Peyer's patch (tissue), 4 donors: ENCODE measurements at regions not wholly inside any gene's neighbourhood (a gene's known extent, or its start where the extent isn't known, plus 50 kb on each side); places are given as distances from the start of the nearest gene placed in this dataset.

Experiments
- POLR2A ChIP-seq, 2 donors: fragments of 450-650 bp; IDR thresholded peaks; one replicate each; pipeline ENCODE4 v1.5.1; 2017; ENCODE audit warnings: antibody characterized with exemption in 2 of 2, mild to moderate bottlenecking in 2 of 2, moderate library complexity in 2 of 2
- TF ChIP-seq, protein P1 (sequence below), 6 experiments: fragments of 450-650 bp in 4 of 6; fragments of 200-600 bp in 2 of 6; sonication (generic) in 1 of 6; IDR thresholded peaks; one replicate each; pipeline ENCODE4 v1.5.1; 2017 to 2019; ENCODE audit warnings: antibody characterized with exemption in 6 of 6, mild to moderate bottlenecking in 3 of 6, moderate library complexity in 1 of 6

DNA sequence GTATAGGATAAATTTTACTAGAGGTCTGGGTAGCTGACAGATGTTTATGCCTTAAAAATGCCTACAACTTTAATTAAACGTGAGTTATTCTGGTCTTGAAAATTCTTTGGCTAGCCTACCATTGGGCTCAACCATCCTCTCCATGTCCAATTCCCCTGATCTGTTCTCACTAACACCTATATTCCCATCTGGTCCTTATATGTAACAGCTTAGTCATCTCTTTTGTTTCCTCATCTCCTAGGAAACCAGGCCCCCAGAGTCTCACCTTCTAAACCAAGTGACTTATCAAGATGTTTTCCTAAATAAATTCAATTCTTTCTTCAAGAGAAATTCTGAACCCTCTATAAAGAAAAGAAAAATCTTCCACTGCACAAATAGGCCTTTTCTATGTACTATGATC lies 148.5 kb downstream of the TTC32 start:
- TF ChIP-seq, protein P1, sequence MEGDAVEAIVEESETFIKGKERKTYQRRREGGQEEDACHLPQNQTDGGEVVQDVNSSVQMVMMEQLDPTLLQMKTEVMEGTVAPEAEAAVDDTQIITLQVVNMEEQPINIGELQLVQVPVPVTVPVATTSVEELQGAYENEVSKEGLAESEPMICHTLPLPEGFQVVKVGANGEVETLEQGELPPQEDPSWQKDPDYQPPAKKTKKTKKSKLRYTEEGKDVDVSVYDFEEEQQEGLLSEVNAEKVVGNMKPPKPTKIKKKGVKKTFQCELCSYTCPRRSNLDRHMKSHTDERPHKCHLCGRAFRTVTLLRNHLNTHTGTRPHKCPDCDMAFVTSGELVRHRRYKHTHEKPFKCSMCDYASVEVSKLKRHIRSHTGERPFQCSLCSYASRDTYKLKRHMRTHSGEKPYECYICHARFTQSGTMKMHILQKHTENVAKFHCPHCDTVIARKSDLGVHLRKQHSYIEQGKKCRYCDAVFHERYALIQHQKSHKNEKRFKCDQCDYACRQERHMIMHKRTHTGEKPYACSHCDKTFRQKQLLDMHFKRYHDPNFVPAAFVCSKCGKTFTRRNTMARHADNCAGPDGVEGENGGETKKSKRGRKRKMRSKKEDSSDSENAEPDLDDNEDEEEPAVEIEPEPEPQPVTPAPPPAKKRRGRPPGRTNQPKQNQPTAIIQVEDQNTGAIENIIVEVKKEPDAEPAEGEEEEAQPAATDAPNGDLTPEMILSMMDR (IDR thresholded peaks at IDR 0.05): no peak
- no peak for TF ChIP-seq POLR2A (IDR thresholded peaks at IDR 0.05)
